WTC11 (cell line): ENCODE measurements at regions not wholly inside any gene's neighbourhood (a gene's known extent, or its start where the extent isn't known, plus 50 kb on each side); places are given as distances from the start of the nearest gene placed in this dataset.

Source experiments
- ATAC-seq: fragments of 200-7000 bp; cut with Tn5 transposase; 2 replicates; pipeline ENCODE4 v1.10.0; 2021; ENCODE audit warnings: mild to moderate bottlenecking, moderate library complexity
- CTCF ChIA-PET: fragments of 300-600 bp; sonication (Branson Sonifier 250); formaldehyde crosslinking; loops from one replicate; lab custom pipeline; 2021; ENCODE audit warnings: antibody characterized with exemption; lab: Charles Lee
- POLR2A ChIA-PET: fragments of 350-600 bp; sonication (Branson Sonifier 250); formaldehyde crosslinking; loops from one replicate; lab custom pipeline; 2021; ENCODE audit warnings: antibody characterized with exemption; lab: Charles Lee
- DNase-seq: peaks from one replicate; pipeline ENCODE4 v3.0.0; 2021; ENCODE audit warnings: low spot score
- H3K27ac Mint-ChIP-seq: 2 replicates; pipeline ENCODE4 v1.8.0; 2021; ENCODE audit warnings: mixed read lengths
- H3K27me3 Mint-ChIP-seq: 2 replicates; pipeline ENCODE4 v1.8.0; 2021; ENCODE audit warnings: low read depth, mild to moderate bottlenecking, moderate library complexity, mixed read lengths
- H3K36me3 Mint-ChIP-seq: 2 replicates; pipeline ENCODE4 v1.8.0; 2021; ENCODE audit warnings: mixed read lengths
- H3K4me1 Mint-ChIP-seq: 2 replicates; pipeline ENCODE4 v1.8.0; 2022; ENCODE audit warnings: mixed read lengths
- H3K4me3 Mint-ChIP-seq: 2 replicates; pipeline ENCODE4 v1.8.0; 2021; ENCODE audit warnings: mild to moderate bottlenecking, moderate library complexity, mixed read lengths
- H3K9me3 Mint-ChIP-seq: 2 replicates; pipeline ENCODE4 v1.8.0; 2021; ENCODE audit warnings: mixed read lengths
- AR ChIP-seq: fragments of 250-450 bp; sonication (Bioruptor Pico); IDR thresholded peaks from 2 replicates; pipeline ENCODE4 v1.9.0; 2021; ENCODE audit warnings: mild to moderate bottlenecking
- ARID4B ChIP-seq: sonication (generic); formaldehyde crosslinking; IDR thresholded peaks from 2 replicates; pipeline ENCODE4 v1.8.0; 2023; ENCODE audit warnings: missing genetic modification reagents, mild to moderate bottlenecking, borderline replicate concordance
- ESRRA ChIP-seq: sonication (generic); formaldehyde crosslinking; IDR thresholded peaks from 2 replicates; pipeline ENCODE4 v1.8.1; 2022; ENCODE audit warnings: mild to moderate bottlenecking, missing genetic modification reagents, borderline replicate concordance
- ETV6 ChIP-seq: sonication (generic); formaldehyde crosslinking; IDR thresholded peaks from 2 replicates; pipeline ENCODE4 v1.8.1; 2022; ENCODE audit warnings: mild to moderate bottlenecking, missing genetic modification reagents
- GABPB1 ChIP-seq: sonication (generic); formaldehyde crosslinking; IDR thresholded peaks from 2 replicates; pipeline ENCODE4 v1.8.1; 2023; ENCODE audit warnings: mild to moderate bottlenecking, missing genetic modification reagents
- KAT7 ChIP-seq: sonication (generic); formaldehyde crosslinking; IDR thresholded peaks from 2 replicates; pipeline ENCODE4 v1.8.1; 2023; ENCODE audit warnings: missing genetic modification reagents, mild to moderate bottlenecking, borderline replicate concordance
- MXD4 ChIP-seq: fragments of 250-450 bp; sonication (Bioruptor Pico); IDR thresholded peaks from 2 replicates; pipeline ENCODE4 v1.8.0; 2021; ENCODE audit warnings: mild to moderate bottlenecking, moderate library complexity, borderline replicate concordance
- NR2C2 ChIP-seq: sonication (generic); formaldehyde crosslinking; IDR thresholded peaks from 2 replicates; pipeline ENCODE4 v1.8.0; 2022; ENCODE audit warnings: mild to moderate bottlenecking, missing genetic modification reagents
- RELA ChIP-seq: sonication (generic); formaldehyde crosslinking; IDR thresholded peaks from 2 replicates; pipeline ENCODE4 v1.8.1; 2022; ENCODE audit warnings: missing genetic modification reagents, mild to moderate bottlenecking, borderline replicate concordance
- SMAD3 ChIP-seq: sonication (generic); formaldehyde crosslinking; IDR thresholded peaks from 2 replicates; pipeline ENCODE4 v1.8.0; 2022; ENCODE audit warnings: missing genetic modification reagents, mild to moderate bottlenecking, borderline replicate concordance
- TCF7 ChIP-seq: sonication (generic); formaldehyde crosslinking; IDR thresholded peaks from 2 replicates; pipeline ENCODE4 v1.8.0; 2022; ENCODE audit warnings: mild to moderate bottlenecking, low read depth, missing genetic modification reagents, moderate library complexity
- TEAD1 ChIP-seq: sonication (generic); formaldehyde crosslinking; IDR thresholded peaks from 2 replicates; pipeline ENCODE4 v1.8.0; 2022; ENCODE audit warnings: mild to moderate bottlenecking, missing genetic modification reagents
- TP53 ChIP-seq: sonication (generic); formaldehyde crosslinking; IDR thresholded peaks from 2 replicates; pipeline ENCODE4 v1.8.1; 2023; ENCODE audit warnings: mild to moderate bottlenecking, missing genetic modification reagents
- ZBTB43 ChIP-seq: sonication (generic); formaldehyde crosslinking; IDR thresholded peaks from 2 replicates; pipeline ENCODE4 v1.8.1; 2023; ENCODE audit warnings: mild to moderate bottlenecking, missing genetic modification reagents
- ZNF121 ChIP-seq: sonication (generic); formaldehyde crosslinking; IDR thresholded peaks from 2 replicates; pipeline ENCODE4 v1.8.0; 2023; ENCODE audit warnings: missing genetic modification reagents
- ZNF281 ChIP-seq: sonication (generic); formaldehyde crosslinking; IDR thresholded peaks from 2 replicates; pipeline ENCODE4 v1.8.0; 2023; ENCODE audit warnings: mild to moderate bottlenecking, missing genetic modification reagents
- ZNF396 ChIP-seq: fragments of 250-450 bp; sonication (Bioruptor Pico); IDR thresholded peaks from 2 replicates; pipeline ENCODE4 v1.8.0; 2021; ENCODE audit warnings: mild to moderate bottlenecking, moderate library complexity, borderline replicate concordance
- ZNF423 ChIP-seq: fragments of 250-450 bp; sonication (Bioruptor Pico); IDR thresholded peaks from 2 replicates; pipeline ENCODE4 v2.1.2; 2022; ENCODE audit warnings: mild to moderate bottlenecking, moderate library complexity
- ZSCAN18 ChIP-seq: fragments of 250-450 bp; sonication (Bioruptor Pico); IDR thresholded peaks from 2 replicates; pipeline ENCODE4 v2.1.2; 2022; ENCODE audit warnings: mild to moderate bottlenecking, moderate library complexity

GRCh38 chr10:129372172-129372571, 94.9 kb upstream of the MGMT start:
- CTCF ChIA-PET, result no interaction called here
- no peaks in the 10 kb centered on the region for H3K4me1 Mint-ChIP-seq

GRCh38 chr10:129373231-129373630, 93.8 kb upstream of the MGMT start:
- DNase-seq (no peak), ATAC-seq (no peak)
- H3K4me3 Mint-ChIP-seq, result no peak overlapping the region
- no peaks in the 10 kb centered on the region for H3K36me3 Mint-ChIP-seq
- no peaks in the 10 kb centered on the region for H3K27me3 Mint-ChIP-seq
- H3K9me3 Mint-ChIP-seq, result no peaks in the 10 kb centered on the region
- H3K4me1 Mint-ChIP-seq, result no peaks in the 10 kb centered on the region
- CTCF ChIA-PET, result no interaction called here
- H3K27ac Mint-ChIP-seq, result no peak overlapping the region; the same call in 1 of the 2 replicates
- POLR2A ChIA-PET, result no interaction called here
- TF ChIP-seq ZNF121 (CRISPR knock-in tag), result no peak
- no peak for TF ChIP-seq NR2C2
- no peak for TF ChIP-seq MXD4 (CRISPR knock-in tag)
- TF ChIP-seq ZBTB43, result no peak
- TF ChIP-seq TP53 (CRISPR knock-in tag), result no peak
- TF ChIP-seq GABPB1 (CRISPR knock-in tag), result no peak
- no peak for TF ChIP-seq ZNF281 (CRISPR knock-in tag)
- no peak for TF ChIP-seq ZSCAN18
- no peak for TF ChIP-seq ZNF396 (CRISPR knock-in tag)
- TF ChIP-seq RELA (CRISPR knock-in tag), result no peak
- no peak for TF ChIP-seq ESRRA (CRISPR knock-in tag)

More at GRCh38 chr10:129372172-129372571, 94.9 kb upstream of the MGMT start:
- Mint-ChIP-seq H3K27me3 (no peaks in the 10 kb centered on the region), H3K36me3 (no peaks in the 10 kb centered on the region), H3K9me3 (no peaks in the 10 kb centered on the region), H3K4me3 (no peak overlapping the region), H3K27ac (no peak overlapping the region)
- DNase-seq (no peak), ATAC-seq (no peak)
- POLR2A ChIA-PET, result no interaction called here
- TF ChIP-seq SMAD3 (CRISPR knock-in tag), result no peak
- TF ChIP-seq ZNF423 (CRISPR knock-in tag), result no peak
- TF ChIP-seq ETV6, result no peak
- TF ChIP-seq AR (CRISPR knock-in tag), result no peak
- TF ChIP-seq NR2C2, result no peak
- TF ChIP-seq TEAD1 (CRISPR knock-in tag), result no peak
- TF ChIP-seq TCF7 (CRISPR knock-in tag), result no peak
- no peak for TF ChIP-seq ARID4B (CRISPR knock-in tag)
- TF ChIP-seq KAT7 (CRISPR knock-in tag), result no peak
